Neutrophil (primary cell): ENCODE measurements at regions not wholly inside any gene's neighbourhood (a gene's known extent, or its start where the extent isn't known, plus 50 kb on each side); places are given as distances from the start of the nearest gene placed in this dataset.

Experiments used
- H3K27ac ChIP-seq: fragments of 200-600 bp; sonication (generic); 2 replicates; pipeline ENCODE4 v1.5.1; 2016; ENCODE audit warnings: mild to moderate bottlenecking, moderate library complexity
- H3K27me3 ChIP-seq: fragments of 200-600 bp; sonication (generic); 2 replicates; pipeline ENCODE4 v1.6.0; 2016; ENCODE audit warnings: mild to moderate bottlenecking
- H3K36me3 ChIP-seq: fragments of 200-600 bp; sonication (generic); 2 replicates; pipeline ENCODE4 v1.5.1; 2017
- H3K4me1 ChIP-seq, 2 experiments: fragments of 200-600 bp in 1 of 2; sonication (generic) in 1 of 2; 1 replicate in 1 of 2; 2 replicates in 1 of 2; pipeline versions ENCODE4 v1.5.1 to v1.6.1; 2013 to 2016; ENCODE audit warnings: low read depth in 1 of 2, low read length in 1 of 2, mild to moderate bottlenecking in 1 of 2, moderate library complexity in 1 of 2; ENCODE audit not compliant: control insufficient read depth in 1 of 2, insufficient read depth in 1 of 2
- H3K4me3 ChIP-seq, 2 experiments: fragments of 200-600 bp in 1 of 2; sonication (generic) in 1 of 2; 1 replicate in 1 of 2; 2 replicates in 1 of 2; pipeline ENCODE4 v1.5.1; 2013 to 2016; ENCODE audit warnings: low read depth in 1 of 2, low read length in 1 of 2, mild to moderate bottlenecking in 1 of 2, moderate library complexity in 1 of 2
- H3K9me3 ChIP-seq: fragments of 200-600 bp; sonication (generic); 2 replicates; pipeline ENCODE4 v1.5.1; 2016
- CTCF ChIP-seq: fragments of 200-600 bp; sonication (generic); IDR thresholded peaks from 2 replicates; pipeline ENCODE4 v1.5.1; 2016; ENCODE audit warnings: antibody characterized with exemption

DNA sequence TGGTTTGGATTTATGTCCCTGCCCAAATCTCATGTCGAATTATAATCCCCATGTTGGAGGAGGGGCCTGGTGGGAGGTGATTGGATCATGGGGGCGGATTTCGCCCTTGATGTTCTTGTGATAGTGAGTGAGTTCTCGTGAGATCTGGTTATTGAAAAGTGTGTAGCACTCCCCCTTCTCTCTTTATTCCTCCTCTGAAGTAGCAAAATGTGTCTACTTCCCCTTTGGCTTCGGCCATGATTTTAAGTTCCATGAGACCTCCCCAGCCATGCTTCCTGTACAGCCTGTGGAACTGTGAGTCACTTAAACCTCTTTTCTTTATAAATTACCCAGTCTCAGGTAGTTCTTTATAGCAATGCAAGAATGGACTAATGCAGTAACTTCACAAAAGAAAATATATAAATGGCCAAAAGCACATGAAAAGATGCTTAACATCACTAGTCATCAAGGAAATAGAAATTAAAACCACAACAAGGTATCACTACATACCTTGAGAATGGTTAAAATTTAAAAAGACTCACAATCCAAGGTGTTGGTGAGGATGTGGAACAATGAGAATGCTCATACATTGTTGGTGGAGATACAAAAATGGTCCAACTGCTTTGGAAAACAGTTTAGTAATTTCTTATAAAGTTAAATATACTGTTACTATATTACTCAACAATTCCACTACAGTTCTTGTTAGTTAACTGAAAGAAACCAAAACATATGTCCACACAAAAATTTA, 218.7 kb downstream of the SNX10 start:
- Histone ChIP-seq H3K4me3 (no peak overlapping the region), H3K4me1 (no peaks in the 10 kb centered on the region), H3K9me3 (no peaks in the 10 kb centered on the region), H3K27ac (no peak overlapping the region), H3K27me3 (peaks cover 10% of the 10 kb centered on the region), H3K36me3 (no peaks in the 10 kb centered on the region)
- no peak for TF ChIP-seq CTCF

- Histone ChIP-seq H3K27me3 (peaks cover 13% of the 10 kb centered on the region), H3K4me3 (no peak overlapping the region), H3K4me1 (no peaks in the 10 kb centered on the region), H3K27ac (no peak overlapping the region), H3K9me3 (no peaks in the 10 kb centered on the region), H3K36me3 (no peaks in the 10 kb centered on the region)
- no peak for TF ChIP-seq CTCF
Observed at GRCh38 chr7:26511866-26512265, 220.2 kb downstream of the SNX10 start.

DNA sequence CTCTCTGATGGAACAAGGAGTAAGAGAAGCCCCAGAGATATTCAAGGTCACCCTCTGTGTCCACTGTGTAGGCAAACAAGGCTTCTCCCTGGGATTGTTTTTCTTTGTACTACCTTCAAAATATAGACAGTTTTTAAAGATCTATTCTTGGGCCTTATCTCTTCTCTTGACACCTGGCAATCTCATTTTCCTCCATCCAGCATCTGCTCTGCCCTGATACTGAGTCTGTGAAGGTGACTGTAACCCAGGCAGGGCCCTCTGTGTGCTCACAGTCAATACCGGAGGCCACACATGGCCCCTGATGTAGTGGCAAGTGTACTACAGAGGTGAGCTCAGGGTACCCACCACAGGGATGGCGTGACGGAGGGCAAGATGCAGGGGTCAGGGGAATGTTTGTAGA, 221.1 kb downstream of the SNX10 start:
- no peak for TF ChIP-seq CTCF
- H3K4me3 ChIP-seq = no peak overlapping the region
- peaks cover 13% of the 10 kb centered on the region for H3K27me3 ChIP-seq
- H3K27ac ChIP-seq = no peak overlapping the region
- H3K4me1 ChIP-seq = no peaks in the 10 kb centered on the region
- H3K9me3 ChIP-seq = no peaks in the 10 kb centered on the region
- H3K36me3 ChIP-seq = no peaks in the 10 kb centered on the region

GRCh38 chr7:26513948-26514347, 222.3 kb downstream of the SNX10 start:
- TF ChIP-seq CTCF = no peak
- Histone ChIP-seq H3K4me3 (no peak overlapping the region), H3K27me3 (peaks cover 13% of the 10 kb centered on the region), H3K36me3 (no peaks in the 10 kb centered on the region), H3K27ac (no peak overlapping the region), H3K9me3 (no peaks in the 10 kb centered on the region), H3K4me1 (no peaks in the 10 kb centered on the region)

DNA sequence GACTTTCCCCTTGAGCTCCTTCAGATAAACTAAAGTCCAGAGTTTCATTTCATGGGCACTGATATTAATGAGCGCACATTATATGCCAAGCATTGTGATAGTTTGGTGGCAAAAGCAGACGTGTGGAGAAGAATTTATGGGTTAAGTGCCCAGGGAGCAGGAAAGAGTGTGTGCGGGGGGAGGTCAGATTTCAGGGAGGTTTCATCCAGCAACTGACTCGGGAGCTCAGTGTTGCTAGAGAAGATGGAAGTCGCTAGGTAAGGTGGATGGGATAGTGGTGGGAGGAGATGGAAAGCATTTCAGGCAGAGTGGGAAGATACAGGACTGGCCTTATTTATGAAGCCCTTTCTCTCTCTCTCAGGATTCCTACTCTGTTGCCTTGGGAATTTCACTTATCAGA, 223.0 kb downstream of the SNX10 start:
- H3K36me3 ChIP-seq = no peaks in the 10 kb centered on the region
- TF ChIP-seq CTCF = no peak
- no peaks in the 10 kb centered on the region for H3K4me1 ChIP-seq
- H3K4me3 ChIP-seq = no peak overlapping the region
- H3K9me3 ChIP-seq = no peaks in the 10 kb centered on the region
- H3K27ac ChIP-seq = no peak overlapping the region
- peaks cover 13% of the 10 kb centered on the region for H3K27me3 ChIP-seq
